GM12891 (cell line): ENCODE measurements at regions not wholly inside any gene's neighbourhood (a gene's known extent, or its start where the extent isn't known, plus 50 kb on each side); places are given as distances from the start of the nearest gene placed in this dataset.

Experiments used
- DNase-seq: peaks from one replicate; pipeline ENCODE4 v3.0.0; 2011; ENCODE audit warnings: low spot score; ENCODE audit not compliant: insufficient read length
- FAIRE-seq: peaks from 2 replicates; lab custom pipeline; 2011; peaks lifted over from hg19 to GRCh38; lab: Jason Lieb, UNC
- PAX5 ChIP-seq: IDR thresholded peaks from 2 replicates; pipeline ENCODE4 v1.6.1; 2011; ENCODE audit warnings: low read length, moderate library complexity, mild to moderate bottlenecking; ENCODE audit not compliant: insufficient read depth, severe bottlenecking
- POLR2A ChIP-seq: IDR thresholded peaks from 2 replicates; pipeline ENCODE4 v1.6.1; 2011; ENCODE audit warnings: low read depth, low read length, control low read depth
- POLR2AphosphoS5 ChIP-seq: IDR thresholded peaks from 2 replicates; pipeline ENCODE4 v1.6.1; 2011; ENCODE audit warnings: low read depth, low read length, control low read depth
- POU2F2 ChIP-seq: IDR thresholded peaks from 2 replicates; pipeline ENCODE4 v1.6.1; 2011; ENCODE audit warnings: low read depth, mild to moderate bottlenecking, control low read depth, low read length, moderate library complexity
- SPI1 ChIP-seq: IDR thresholded peaks from 2 replicates; pipeline ENCODE4 v1.6.1; 2011; ENCODE audit warnings: low read depth, low read length, control low read depth
- TAF1 ChIP-seq: IDR thresholded peaks from 2 replicates; pipeline ENCODE4 v1.6.1; 2011; ENCODE audit warnings: low read depth, low read length, control low read depth

GRCh38 chr2:147554521-147555107 is 290.2 kb upstream of the ACVR2A start:
- DNase-seq (no peak), FAIRE-seq (no peak)
- no peak for TF ChIP-seq POU2F2
- TF ChIP-seq POLR2AphosphoS5 = no peak
- no peak for TF ChIP-seq SPI1
- TF ChIP-seq POLR2A = no peak
- TF ChIP-seq TAF1 = no peak
- no peak for TF ChIP-seq PAX5

GRCh38 chr2:147553775-147554271 is 291.0 kb upstream of the ACVR2A start:
- no peak for TF ChIP-seq POU2F2
- no peak for TF ChIP-seq SPI1
- no peak for TF ChIP-seq POLR2AphosphoS5
- no peak for TF ChIP-seq TAF1
- no peak for TF ChIP-seq PAX5
- no peak for TF ChIP-seq POLR2A
- FAIRE-seq (no peak), DNase-seq (no peak)

GRCh38 chr2:147550995-147551731 is 293.7 kb upstream of the ACVR2A start:
- FAIRE-seq = no peak
- TF ChIP-seq PAX5 = no peak
- no peak for TF ChIP-seq POLR2A
- TF ChIP-seq TAF1 = no peak
- no peak for TF ChIP-seq SPI1
- no peak for TF ChIP-seq POU2F2
- TF ChIP-seq POLR2AphosphoS5 = no peak
- DNase-seq = no peak

GRCh38 chr2:147549054-147549453 is 295.8 kb upstream of the ACVR2A start:
- no peak for DNase-seq
- FAIRE-seq = no peak
- TF ChIP-seq POLR2AphosphoS5 = no peak
- TF ChIP-seq PAX5 = no peak
- TF ChIP-seq SPI1 = no peak
- TF ChIP-seq TAF1 = no peak
- TF ChIP-seq POLR2A = no peak
- no peak for TF ChIP-seq POU2F2

GRCh38 chr2:147548451-147548850 is 296.4 kb upstream of the ACVR2A start:
- FAIRE-seq (no peak), DNase-seq (no peak)
- TF ChIP-seq TAF1 (no peak), POLR2AphosphoS5 (no peak), POLR2A (no peak), PAX5 (no peak), SPI1 (no peak), POU2F2 (no peak)

- FAIRE-seq = no peak
- TF ChIP-seq POLR2A = no peak
- TF ChIP-seq PAX5 = no peak
- TF ChIP-seq TAF1 = no peak
- TF ChIP-seq SPI1 = no peak
- TF ChIP-seq POLR2AphosphoS5 = no peak
- TF ChIP-seq POU2F2 = no peak
- DNase-seq = no peak
Observed at GRCh38 chr2:147547440-147547839, 297.4 kb upstream of the ACVR2A start.

- DNase-seq = no peak
- TF ChIP-seq PAX5 = no peak
- no peak for TF ChIP-seq SPI1
- TF ChIP-seq POLR2AphosphoS5 = no peak
- TF ChIP-seq TAF1 = no peak
- no peak for TF ChIP-seq POU2F2
- TF ChIP-seq POLR2A = no peak
- no peak for FAIRE-seq
Observed at GRCh38 chr2:147546109-147546508, 298.7 kb upstream of the ACVR2A start.

GRCh38 chr2:147543056-147543455 is 301.8 kb upstream of the ACVR2A start:
- DNase-seq (no peak), FAIRE-seq (no peak)
- TF ChIP-seq POLR2AphosphoS5 (no peak), TAF1 (no peak), POU2F2 (no peak), SPI1 (no peak), PAX5 (no peak), POLR2A (no peak)

GRCh38 chr2:147542351-147542750 is 302.5 kb upstream of the ACVR2A start:
- DNase-seq (no peak), FAIRE-seq (no peak)
- no peak for TF ChIP-seq POU2F2
- TF ChIP-seq TAF1 = no peak
- no peak for TF ChIP-seq SPI1
- no peak for TF ChIP-seq POLR2AphosphoS5
- TF ChIP-seq PAX5 = no peak
